Right lobe of liver (tissue), 4 donors: ENCODE measurements at regions not wholly inside any gene's neighbourhood (a gene's known extent, or its start where the extent isn't known, plus 50 kb on each side); places are given as distances from the start of the nearest gene placed in this dataset.

Source experiments
- CTCF ChIP-seq, 4 donors: fragments of 200-600 bp in 3 of 4; fragments of 450-650 bp in 1 of 4; IDR thresholded peaks; one replicate each; pipeline versions ENCODE4 v1.5.1 to v1.8.0; 2016 to 2022; ENCODE audit warnings: antibody characterized with exemption in 4 of 4, mild to moderate bottlenecking in 2 of 4
- POLR2A ChIP-seq: fragments of 450-650 bp; IDR thresholded peaks from one replicate; pipeline ENCODE4 v1.6.1; 2017; ENCODE audit warnings: antibody characterized with exemption, mild to moderate bottlenecking
- donor health status: DM: no; HTN: no; CAD: no.
- donor health status: DM: no; HTN: no; CAD: no.
- donor health status: DM: no; HTN: yes; CAD: no.

DNA sequence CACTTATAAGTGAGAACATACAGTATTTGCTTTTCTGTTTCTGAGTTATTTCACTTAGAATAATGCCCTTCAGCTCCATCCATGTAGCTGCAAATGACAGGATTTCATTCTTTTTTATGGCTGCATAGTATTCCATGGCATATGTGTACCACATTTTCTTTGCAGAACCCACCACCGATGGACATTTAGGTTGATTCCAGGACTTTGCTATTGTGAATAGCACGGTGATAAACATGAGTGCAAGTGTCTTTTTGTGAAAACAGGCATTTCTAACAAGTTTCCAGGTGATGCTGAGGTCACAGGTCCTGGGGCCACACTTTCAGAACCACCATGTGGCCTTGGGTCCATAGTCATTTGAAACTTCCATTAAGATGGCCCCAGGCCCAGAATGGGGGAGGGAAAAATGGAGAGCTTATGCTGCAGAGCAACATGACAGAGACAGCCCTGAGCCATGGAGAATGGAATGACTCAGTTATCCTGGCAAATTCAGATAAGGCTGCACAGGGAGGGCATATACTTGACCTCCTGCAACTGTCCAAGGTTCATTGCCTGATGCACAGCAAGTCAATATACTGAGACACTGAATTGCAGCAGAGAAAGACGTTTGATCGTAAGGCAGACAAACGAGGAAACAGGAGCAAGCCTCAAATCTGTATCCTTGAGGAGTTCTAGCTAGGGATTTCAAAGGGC is 248.0 kb upstream of the GALNT17 start:
- TF ChIP-seq CTCF (IDR thresholded peaks at IDR 0.05): no peak
- TF ChIP-seq POLR2A: no peak
